HG03378 (cell line): ENCODE measurements at regions not wholly inside any gene's neighbourhood (a gene's known extent, or its start where the extent isn't known, plus 50 kb on each side); places are given as distances from the start of the nearest gene placed in this dataset.

ENCODE experiments used
- ATAC-seq: cut with Tn5 transposase; IDR thresholded peaks from one replicate; pipeline ENCODE4 v1.9.1; 2021; ENCODE audit warnings: mild to moderate bottlenecking, moderate library complexity; ENCODE audit not compliant: unreplicated experiment

DNA sequence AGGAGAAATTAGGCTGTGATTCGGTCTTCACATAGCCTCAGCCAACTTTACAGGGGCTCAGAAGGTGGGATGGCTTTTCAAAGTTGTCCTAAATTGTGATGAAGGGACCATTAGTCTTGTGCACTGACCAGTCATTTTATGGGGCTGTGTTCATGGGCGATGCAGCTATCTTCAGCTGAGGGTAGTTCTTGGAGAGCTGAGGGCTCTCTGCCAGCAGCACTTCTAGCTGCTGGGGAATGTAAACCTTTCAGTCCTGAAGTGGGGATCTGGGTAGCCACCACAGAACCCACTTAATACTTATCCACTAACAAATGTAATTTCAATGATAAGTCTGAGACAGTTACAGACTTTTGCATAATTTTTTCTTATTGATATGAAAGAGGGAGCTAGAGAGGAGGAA is 270.6 kb downstream of the AEBP2 start:
- no peak for ATAC-seq

GRCh38 chr12:19710811-19711793 is 271.8 kb downstream of the AEBP2 start:
- no peak for ATAC-seq

DNA sequence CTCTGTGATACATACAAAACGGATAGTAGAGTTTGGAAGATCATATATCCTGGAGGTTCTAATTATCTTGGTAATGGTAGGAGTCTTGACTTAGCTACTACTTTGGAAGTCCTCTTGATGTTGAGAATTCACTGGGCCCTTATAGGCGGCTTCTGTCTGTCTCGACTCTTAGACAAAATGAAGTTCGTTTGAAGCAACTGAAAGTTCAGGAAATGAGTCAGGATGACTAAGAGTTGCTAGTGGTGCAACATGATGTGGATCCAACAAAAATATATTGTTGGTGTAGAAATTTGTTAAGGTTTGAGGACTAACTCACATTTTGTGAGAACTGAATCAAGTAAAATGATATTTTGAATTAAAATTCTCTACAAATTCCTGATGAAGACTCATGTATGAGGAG is 272.7 kb downstream of the AEBP2 start:
- ATAC-seq = no peak

- no peak for ATAC-seq
Observed at GRCh38 chr12:19718401-19718800, 279.1 kb downstream of the AEBP2 start.

- no peak for ATAC-seq
Observed at GRCh38 chr12:19719672-19720071, 280.4 kb downstream of the AEBP2 start.

GRCh38 chr12:19726122-19726521 is 286.8 kb downstream of the AEBP2 start:
- no peak for ATAC-seq

- ATAC-seq = no peak
Observed at GRCh38 chr12:19726592-19726991, 287.3 kb downstream of the AEBP2 start.

DNA sequence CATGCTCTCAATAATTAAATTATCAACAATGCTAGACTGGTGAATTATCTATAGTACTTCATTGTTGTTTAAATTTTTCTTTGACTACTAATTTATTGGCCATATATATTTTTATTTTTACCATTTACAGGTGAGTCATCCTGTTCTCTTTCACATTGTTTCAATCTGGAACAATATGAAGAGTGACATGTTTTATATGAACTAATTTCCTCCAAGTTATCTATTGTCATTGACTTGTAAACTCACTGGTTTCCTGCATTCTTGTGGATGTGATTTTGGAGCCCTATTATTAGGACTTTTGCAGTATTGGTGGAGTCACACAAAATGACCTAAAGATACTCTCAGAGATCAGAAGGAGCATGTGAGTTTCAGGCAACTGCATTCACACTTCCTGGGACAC is 297.7 kb downstream of the AEBP2 start:
- ATAC-seq = no peak

DNA sequence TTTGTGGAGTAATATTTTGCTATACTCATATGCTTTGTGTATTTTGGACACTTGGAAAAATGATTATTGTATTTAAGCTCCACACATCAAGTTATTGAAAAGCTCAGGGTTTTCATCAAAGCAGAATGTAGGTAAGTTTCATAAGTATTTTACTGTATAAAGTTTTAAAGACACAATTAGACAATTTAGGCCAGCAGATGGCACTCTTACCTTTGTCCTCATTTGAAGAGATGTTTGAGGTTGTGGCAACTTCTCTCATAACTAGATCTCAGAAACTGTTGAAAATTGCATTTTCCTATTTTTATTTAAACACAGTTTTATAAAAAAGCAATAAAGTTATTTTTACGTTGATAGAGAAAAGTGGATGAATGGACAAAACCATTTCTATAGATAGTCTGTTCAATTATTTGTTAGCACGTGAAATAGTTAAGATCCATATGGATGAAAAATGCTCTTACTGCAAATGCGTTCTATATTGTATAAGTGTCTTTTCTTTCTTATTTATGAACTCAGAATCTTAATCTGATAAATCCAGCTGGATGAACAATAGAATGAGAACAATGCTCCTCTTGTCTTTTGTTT is 300.0 kb downstream of the AEBP2 start:
- ATAC-seq = peak; percentile 54

- ATAC-seq = no peak
Observed at GRCh38 chr12:19740472-19741131, 301.3 kb downstream of the AEBP2 start.

- ATAC-seq = no peak
Observed at GRCh38 chr12:19741132-19741489, 301.8 kb downstream of the AEBP2 start.

- no peak for ATAC-seq
Observed at GRCh38 chr12:19744705-19745218, 305.5 kb downstream of the AEBP2 start.

DNA sequence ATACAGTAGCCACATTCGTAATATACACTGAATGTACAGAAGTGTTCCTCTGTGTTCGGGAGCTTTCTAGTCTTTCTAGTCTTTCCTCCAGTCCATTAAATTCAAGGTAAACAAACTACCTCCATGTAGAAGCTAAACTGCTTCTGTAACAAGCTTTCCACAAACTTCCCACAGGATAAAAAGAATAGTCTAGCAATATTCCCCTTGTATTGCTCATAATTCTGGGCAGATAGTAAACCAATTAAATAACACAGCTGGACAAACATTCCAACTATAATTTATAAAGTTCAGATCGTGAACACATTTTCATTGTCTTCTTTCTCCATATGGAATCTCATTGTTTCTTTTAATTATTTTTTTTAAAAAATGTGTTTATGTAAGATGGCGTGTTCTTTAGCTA is 307.2 kb downstream of the AEBP2 start:
- ATAC-seq = no peak

GRCh38 chr12:19749906-19750574 is 310.7 kb downstream of the AEBP2 start:
- no peak for ATAC-seq

GRCh38 chr12:19751078-19751477 is 311.8 kb downstream of the AEBP2 start:
- no peak for ATAC-seq

GRCh38 chr12:19752712-19753111 is 313.4 kb downstream of the AEBP2 start:
- ATAC-seq = no peak

DNA sequence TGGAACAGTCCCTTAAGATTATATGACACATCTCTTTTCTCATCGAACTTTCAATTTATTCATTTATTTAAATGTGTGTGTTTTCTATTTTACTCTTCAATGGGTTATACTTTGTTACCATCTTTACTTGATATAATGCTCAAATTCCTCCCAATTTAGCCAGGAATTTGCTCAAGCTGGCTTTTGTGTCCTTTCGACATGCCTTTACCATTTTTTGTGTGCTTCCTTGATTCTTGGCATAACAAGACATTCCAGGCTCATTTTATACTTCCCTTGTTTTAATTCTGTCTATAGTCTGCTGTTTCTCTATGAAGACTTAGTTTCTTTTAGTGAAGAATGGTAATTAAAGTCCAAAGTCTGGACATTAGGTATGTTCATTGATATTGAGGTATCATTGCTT is 315.8 kb downstream of the AEBP2 start:
- ATAC-seq = no peak

- no peak for ATAC-seq
Observed at GRCh38 chr12:19757317-19757877, 318.1 kb downstream of the AEBP2 start.

DNA sequence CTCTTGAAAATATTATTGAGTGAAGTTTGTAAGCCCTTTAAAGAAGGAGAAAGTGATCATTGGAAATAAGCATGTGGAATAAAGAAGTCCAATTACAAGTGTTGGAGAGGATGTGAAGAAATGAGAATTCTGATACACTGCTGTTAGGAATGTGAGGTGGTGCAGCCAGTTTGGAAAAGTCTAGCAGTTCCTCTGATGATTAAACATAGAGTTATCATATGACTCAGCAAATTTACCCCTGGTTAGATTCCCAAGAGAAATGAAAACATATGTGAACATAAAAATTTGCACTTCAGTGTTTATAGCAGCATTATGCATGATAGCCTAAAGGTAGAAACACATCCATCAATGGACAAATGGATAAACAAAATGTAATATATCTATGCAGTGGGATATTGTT is 319.9 kb downstream of the AEBP2 start:
- no peak for ATAC-seq

DNA sequence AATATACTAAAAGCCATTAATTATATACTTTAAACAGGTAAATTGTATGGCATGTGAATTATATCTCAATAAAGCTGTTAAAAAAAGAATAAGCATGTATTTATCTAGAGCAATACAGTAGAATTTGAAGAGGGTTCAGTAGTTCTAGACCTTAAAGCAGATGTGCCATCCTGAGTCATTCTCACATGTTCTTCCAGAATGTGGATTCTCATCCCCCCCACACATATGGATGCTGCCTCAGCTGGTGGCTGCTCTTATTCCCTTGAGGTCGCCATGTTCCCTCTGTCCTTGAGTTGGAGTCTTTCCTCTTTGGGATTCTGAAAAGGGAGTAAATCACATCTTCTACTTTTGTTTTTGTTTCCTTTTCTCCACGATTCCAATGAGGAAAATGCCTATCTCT is 321.3 kb downstream of the AEBP2 start:
- ATAC-seq = no peak

GRCh38 chr12:19761463-19761862 is 322.2 kb downstream of the AEBP2 start:
- ATAC-seq = no peak
